Islet precursor cell (in vitro differentiated cells): ENCODE measurements at regions not wholly inside any gene's neighbourhood (a gene's known extent, or its start where the extent isn't known, plus 50 kb on each side); places are given as distances from the start of the nearest gene placed in this dataset.
"Not testable (repeated sequence)": the region's sequence is repeated elsewhere in the genome, so short reads cannot be mapped to it uniquely, and the experiment has no call there.

Source experiments
- DNase-seq: peaks from one replicate; pipeline ENCODE4 v3.0.0-alpha.2; 2018

DNA sequence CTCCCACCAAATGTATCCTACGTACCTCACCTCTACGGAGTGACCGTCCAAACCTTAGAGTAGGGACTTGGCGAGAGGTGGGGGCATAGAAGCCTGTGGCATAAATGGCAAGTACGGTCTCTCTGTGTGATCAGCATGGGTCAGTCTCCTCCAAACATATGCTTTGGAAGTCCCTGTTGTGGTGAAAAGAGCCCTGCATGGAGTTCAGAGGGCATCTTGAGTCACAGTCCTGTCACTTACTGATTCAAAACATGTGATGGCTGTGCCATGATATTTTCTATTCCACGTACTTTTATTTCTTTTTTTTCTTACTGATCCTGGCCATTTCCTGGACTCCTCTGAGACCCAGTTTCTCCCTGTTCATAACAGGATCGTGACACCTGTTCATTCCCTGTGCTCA, 67.5 kb upstream of the CEP85L start:
- no peak for DNase-seq

DNA sequence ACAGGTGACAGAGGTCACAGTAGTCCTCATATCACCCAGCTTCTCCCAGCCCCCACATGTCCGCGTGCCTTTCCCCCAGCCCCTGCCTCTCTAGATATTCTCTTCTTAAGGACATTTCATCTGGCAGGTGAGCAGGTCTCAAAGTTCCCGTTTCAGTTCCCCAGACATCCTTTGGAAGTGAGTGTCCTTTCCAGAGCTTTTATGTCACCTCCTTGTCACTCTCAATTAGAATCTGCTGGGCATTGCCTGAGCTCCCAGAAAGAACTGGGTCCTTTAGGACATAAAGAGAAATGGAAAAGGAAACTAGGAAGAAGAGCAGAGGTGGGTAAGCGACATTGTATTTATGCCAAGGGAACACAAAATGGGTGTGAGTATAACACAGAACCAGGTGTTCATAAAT, 66.9 kb upstream of the CEP85L start:
- DNase-seq = no peak

- DNase-seq = no peak
Observed at GRCh38 chr6:118717106-118717505, 65.7 kb upstream of the CEP85L start.

- DNase-seq = not testable (repeated sequence)
Observed at GRCh38 chr6:118715907-118716306, 64.5 kb upstream of the CEP85L start.

DNA sequence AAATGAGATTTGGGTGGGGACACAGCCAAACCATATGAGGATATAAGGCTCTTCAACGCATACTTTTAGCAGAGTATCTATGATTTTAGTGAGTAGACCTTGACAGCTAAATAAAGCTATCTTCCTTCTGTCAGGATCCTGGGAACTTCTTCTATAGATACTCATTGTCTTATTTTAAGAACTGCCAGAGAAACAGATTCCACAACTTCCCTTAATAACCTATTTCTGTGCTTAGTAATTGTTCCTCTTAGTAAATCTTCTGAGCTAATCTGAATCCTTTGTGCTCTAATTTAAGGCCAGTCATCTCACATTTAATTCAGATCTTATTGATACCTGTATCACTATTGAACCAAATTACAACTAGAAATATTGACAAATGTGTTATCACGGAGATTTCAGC, 64.0 kb upstream of the CEP85L start:
- DNase-seq = no peak

- DNase-seq = no peak
Observed at GRCh38 chr6:118714756-118715155, 63.4 kb upstream of the CEP85L start.

- no peak for DNase-seq
Observed at GRCh38 chr6:118712969-118713368, 61.6 kb upstream of the CEP85L start.

GRCh38 chr6:118710616-118711015, 59.2 kb upstream of the CEP85L start:
- no peak for DNase-seq

DNA sequence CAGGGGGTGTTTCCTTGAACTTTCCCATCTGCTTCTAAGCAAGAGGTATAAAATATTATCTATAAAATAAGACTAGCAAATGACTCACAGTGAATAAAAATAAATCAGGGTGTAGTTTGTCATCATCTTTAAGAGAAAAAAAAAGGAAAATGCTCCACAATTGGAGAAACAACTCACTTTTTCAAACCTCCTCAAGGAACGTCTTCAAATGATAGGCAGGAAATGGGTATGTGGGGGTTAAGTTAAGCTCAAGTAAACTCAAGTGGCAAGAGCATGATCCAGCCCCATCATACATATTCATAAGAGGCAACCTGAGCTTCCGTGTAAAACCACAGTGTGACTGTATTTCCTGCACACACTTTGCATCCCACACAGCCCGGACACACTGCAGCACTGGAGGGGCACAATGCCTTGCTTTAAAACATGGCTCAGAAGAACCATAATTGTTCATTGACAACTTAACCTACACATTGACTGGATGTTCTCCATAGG, 58.5 kb upstream of the CEP85L start:
- no peak for DNase-seq

- DNase-seq = no peak
Observed at GRCh38 chr6:118708744-118709143, 57.4 kb upstream of the CEP85L start.

- no peak for DNase-seq
Observed at GRCh38 chr6:118708055-118708454, 56.7 kb upstream of the CEP85L start.

DNA sequence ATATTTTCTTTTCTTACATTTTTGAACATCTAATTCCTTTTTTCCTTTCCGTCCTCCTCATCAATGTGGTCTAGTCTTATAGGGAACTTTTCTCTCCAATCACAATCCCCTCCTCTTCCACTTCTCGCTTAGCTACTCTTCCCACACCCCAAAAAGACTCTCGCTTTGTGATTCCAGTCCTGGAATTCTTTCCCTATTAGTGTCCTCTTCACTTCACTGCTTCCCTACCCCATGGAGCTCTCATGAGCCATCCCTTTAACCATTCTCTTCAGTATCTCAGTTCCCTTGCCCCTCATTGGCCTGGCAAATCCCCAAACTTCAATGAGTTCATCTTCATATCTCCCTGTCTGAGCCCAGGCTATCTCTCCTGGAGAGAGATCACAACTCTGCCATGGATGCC, 55.3 kb upstream of the CEP85L start:
- DNase-seq = no peak

DNA sequence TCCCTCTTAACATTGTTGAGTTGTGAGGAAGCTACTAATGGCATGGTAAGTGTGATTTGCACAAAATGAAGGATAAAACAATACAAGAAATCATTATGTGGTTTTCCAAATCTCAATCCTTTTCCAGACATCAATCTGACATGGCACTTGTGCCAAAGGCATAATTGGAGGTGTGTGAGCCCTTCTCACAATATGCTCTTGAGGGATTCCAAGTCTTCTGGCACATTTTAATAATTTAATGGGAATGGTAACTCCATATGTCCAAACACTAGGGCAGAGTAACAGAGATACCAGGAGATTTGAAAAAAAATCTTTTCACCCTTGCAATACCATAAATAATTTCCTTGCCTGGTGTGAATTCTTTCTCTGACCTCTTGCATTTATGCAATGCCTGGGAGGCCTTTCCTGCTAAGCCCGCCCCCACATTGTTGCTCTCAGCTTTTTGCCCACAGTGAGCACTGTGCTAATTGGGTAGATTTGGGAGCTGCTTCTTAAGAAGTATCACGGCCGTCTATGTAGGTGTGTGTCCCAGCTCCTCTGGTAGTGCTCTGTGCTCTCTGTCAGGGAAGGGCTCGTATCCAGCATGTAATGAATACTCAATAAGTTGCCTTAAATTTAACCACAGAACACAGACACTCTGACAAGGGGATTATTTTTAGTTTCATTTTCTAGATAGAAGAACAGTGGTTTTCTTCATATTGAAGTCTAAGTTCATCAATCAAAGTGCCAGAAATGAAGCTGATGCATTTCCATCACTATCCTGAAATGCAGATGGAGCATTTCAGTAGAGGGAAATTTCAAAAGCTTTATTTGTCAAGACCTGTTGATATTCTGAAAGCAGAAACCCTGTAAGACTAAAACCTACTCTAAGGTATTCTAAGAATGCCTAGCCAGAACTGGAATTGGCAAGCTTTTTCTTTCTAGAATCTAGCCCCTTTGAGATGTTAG, 54.4 kb upstream of the CEP85L start:
- DNase-seq = peak; percentile 79

- DNase-seq = no peak
Observed at GRCh38 chr6:118704915-118705314, 53.5 kb upstream of the CEP85L start.

DNA sequence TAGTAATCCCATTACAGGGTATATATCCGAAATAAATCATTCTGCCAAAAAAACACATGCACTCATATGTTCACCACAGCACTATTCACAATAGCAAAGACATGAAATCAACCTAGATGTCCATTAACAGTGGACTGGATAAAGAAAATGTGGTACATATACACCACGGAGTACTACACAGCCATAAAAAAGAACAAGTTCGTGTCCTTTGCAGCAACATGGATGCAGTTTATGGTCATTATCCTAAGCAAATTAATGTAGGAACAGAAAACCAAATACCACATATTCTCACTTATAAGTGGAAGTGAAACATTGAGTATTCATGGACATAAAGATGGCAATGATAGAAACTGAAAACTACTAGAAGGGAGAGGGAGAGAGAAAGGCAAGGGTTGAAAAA, 49.9 kb upstream of the CEP85L start:
- not testable (repeated sequence) for DNase-seq
